GM18520 (cell line): ENCODE measurements at regions not wholly inside any gene's neighbourhood (a gene's known extent, or its start where the extent isn't known, plus 50 kb on each side); places are given as distances from the start of the nearest gene placed in this dataset.

ENCODE experiments used
- ATAC-seq: cut with Tn5 transposase; IDR thresholded peaks from one replicate; pipeline ENCODE4 v1.9.1; 2021; ENCODE audit not compliant: unreplicated experiment

GRCh38 chr6:101202867-101203374 is 190.6 kb upstream of the GRIK2 start:
- ATAC-seq: no peak

- ATAC-seq: no peak
Measured at GRCh38 chr6:101203664-101204063, 189.8 kb upstream of the GRIK2 start.

- ATAC-seq: no peak
Measured at GRCh38 chr6:101208152-101208551, 185.4 kb upstream of the GRIK2 start.

GRCh38 chr6:101212640-101213039 is 180.9 kb upstream of the GRIK2 start:
- no peak for ATAC-seq

- ATAC-seq: no peak
Measured at GRCh38 chr6:101222007-101222406, 171.5 kb upstream of the GRIK2 start.

- ATAC-seq: no peak
Measured at GRCh38 chr6:101224751-101225150, 168.8 kb upstream of the GRIK2 start.

GRCh38 chr6:101226677-101227135 is 166.8 kb upstream of the GRIK2 start:
- ATAC-seq: no peak

- ATAC-seq: no peak
Measured at GRCh38 chr6:101230866-101231265, 162.6 kb upstream of the GRIK2 start.

GRCh38 chr6:101231606-101232235 is 161.8 kb upstream of the GRIK2 start:
- ATAC-seq: no peak

GRCh38 chr6:101232961-101233360 is 160.5 kb upstream of the GRIK2 start:
- no peak for ATAC-seq

GRCh38 chr6:101236709-101237108 is 156.8 kb upstream of the GRIK2 start:
- no peak for ATAC-seq

- no peak for ATAC-seq
Measured at GRCh38 chr6:101241442-101241841, 152.1 kb upstream of the GRIK2 start.

- ATAC-seq: no peak
Measured at GRCh38 chr6:101249470-101249869, 144.0 kb upstream of the GRIK2 start.

- no peak for ATAC-seq
Measured at GRCh38 chr6:101257163-101257562, 136.3 kb upstream of the GRIK2 start.

GRCh38 chr6:101259505-101259904 is 134.0 kb upstream of the GRIK2 start:
- no peak for ATAC-seq

GRCh38 chr6:101263596-101263995 is 129.9 kb upstream of the GRIK2 start:
- no peak for ATAC-seq

- no peak for ATAC-seq
Measured at GRCh38 chr6:101266063-101266462, 127.4 kb upstream of the GRIK2 start.

GRCh38 chr6:101268541-101268940 is 125.0 kb upstream of the GRIK2 start:
- ATAC-seq: no peak

- no peak for ATAC-seq
Measured at GRCh38 chr6:101275251-101275650, 118.3 kb upstream of the GRIK2 start.

GRCh38 chr6:101276066-101276465 is 117.4 kb upstream of the GRIK2 start:
- no peak for ATAC-seq

GRCh38 chr6:101279410-101279809 is 114.1 kb upstream of the GRIK2 start:
- ATAC-seq: no peak

- ATAC-seq: no peak
Measured at GRCh38 chr6:101281266-101281665, 112.2 kb upstream of the GRIK2 start.

GRCh38 chr6:101284131-101284530 is 109.4 kb upstream of the GRIK2 start:
- no peak for ATAC-seq
